HG02943 (cell line): ENCODE measurements at regions not wholly inside any gene's neighbourhood (a gene's known extent, or its start where the extent isn't known, plus 50 kb on each side); places are given as distances from the start of the nearest gene placed in this dataset.
A peak's percentile ranks its signal among the peaks of the same experiment; 100 is the strongest.
"Not testable (repeated sequence)": the region's sequence is repeated elsewhere in the genome, so short reads cannot be mapped to it uniquely, and the experiment has no call there.

ENCODE experiments used
- ATAC-seq: cut with Tn5 transposase; IDR thresholded peaks from one replicate; pipeline ENCODE4 v1.9.1; 2021; ENCODE audit warnings: mild to moderate bottlenecking, low read depth, moderate library complexity; ENCODE audit not compliant: unreplicated experiment

GRCh38 chr13:42373048-42373812, 101.3 kb downstream of the AKAP11 start:
- ATAC-seq: no peak

GRCh38 chr13:42375663-42376062, 103.7 kb downstream of the AKAP11 start:
- no peak for ATAC-seq

GRCh38 chr13:42377640-42378382, 105.9 kb downstream of the AKAP11 start:
- peak; percentile 79 for ATAC-seq

- ATAC-seq: peak; percentile 34
Measured at GRCh38 chr13:42378383-42378780, 106.4 kb downstream of the AKAP11 start.

- ATAC-seq: no peak
Measured at GRCh38 chr13:42379241-42379640, 107.3 kb downstream of the AKAP11 start.

GRCh38 chr13:42380420-42381164, 108.6 kb downstream of the AKAP11 start:
- ATAC-seq: peak; percentile 47

- no peak for ATAC-seq
Measured at GRCh38 chr13:42381165-42381425, 109.1 kb downstream of the AKAP11 start.

GRCh38 chr13:42381426-42381825, 109.5 kb downstream of the AKAP11 start:
- ATAC-seq: not testable (repeated sequence)

- ATAC-seq: no peak
Measured at GRCh38 chr13:42383025-42383424, 111.1 kb downstream of the AKAP11 start.

- no peak for ATAC-seq
Measured at GRCh38 chr13:42384265-42384664, 112.3 kb downstream of the AKAP11 start.

GRCh38 chr13:42388326-42388725, 116.4 kb downstream of the AKAP11 start:
- no peak for ATAC-seq

GRCh38 chr13:42389041-42389440, 117.1 kb downstream of the AKAP11 start:
- ATAC-seq: no peak

GRCh38 chr13:42392180-42392579, 120.2 kb downstream of the AKAP11 start:
- no peak for ATAC-seq

GRCh38 chr13:42392716-42393572, 121.0 kb downstream of the AKAP11 start:
- ATAC-seq: no peak

- no peak for ATAC-seq
Measured at GRCh38 chr13:42393573-42394360, 121.8 kb downstream of the AKAP11 start.

- no peak for ATAC-seq
Measured at GRCh38 chr13:42394361-42394708, 122.4 kb downstream of the AKAP11 start.

- ATAC-seq: no peak
Measured at GRCh38 chr13:42394711-42395085, 122.7 kb downstream of the AKAP11 start.

- ATAC-seq: no peak
Measured at GRCh38 chr13:42395086-42395821, 123.3 kb downstream of the AKAP11 start.

- no peak for ATAC-seq
Measured at GRCh38 chr13:42396501-42396900, 124.5 kb downstream of the AKAP11 start.
